ENCODE measurements at regions not wholly inside any gene's neighbourhood (a gene's known extent, or its start where the extent isn't known, plus 50 kb on each side); places are given as distances from the start of the nearest gene placed in this dataset.

DNA sequence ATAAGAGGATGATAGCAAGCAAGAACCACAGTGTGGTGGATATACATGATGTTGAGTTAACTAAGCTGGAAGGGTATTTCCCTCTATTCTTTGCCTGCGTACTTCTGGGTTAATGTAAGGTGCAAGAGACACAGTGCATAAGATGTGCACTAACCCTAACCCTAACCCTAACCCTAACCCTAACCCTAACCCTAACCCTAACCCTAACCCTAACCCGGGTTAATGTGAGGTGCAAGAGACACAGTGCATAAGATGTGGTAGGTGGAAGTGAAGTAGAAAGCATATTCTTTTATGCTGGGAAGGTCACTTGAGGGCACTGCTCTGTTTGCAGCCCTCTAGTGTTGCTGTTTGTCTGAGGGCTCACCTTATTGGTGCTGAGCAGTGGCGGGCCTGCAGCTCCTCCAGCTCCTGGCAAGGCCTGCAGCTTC is 181.5 kb upstream of the ITGA4 start:
- H3K36me3 ChIP-seq (ENCODE audit: control insufficient read depth, insufficient read depth, low read length) = no peaks in the 10 kb centered on the region
- TF ChIP-seq, protein P1, sequence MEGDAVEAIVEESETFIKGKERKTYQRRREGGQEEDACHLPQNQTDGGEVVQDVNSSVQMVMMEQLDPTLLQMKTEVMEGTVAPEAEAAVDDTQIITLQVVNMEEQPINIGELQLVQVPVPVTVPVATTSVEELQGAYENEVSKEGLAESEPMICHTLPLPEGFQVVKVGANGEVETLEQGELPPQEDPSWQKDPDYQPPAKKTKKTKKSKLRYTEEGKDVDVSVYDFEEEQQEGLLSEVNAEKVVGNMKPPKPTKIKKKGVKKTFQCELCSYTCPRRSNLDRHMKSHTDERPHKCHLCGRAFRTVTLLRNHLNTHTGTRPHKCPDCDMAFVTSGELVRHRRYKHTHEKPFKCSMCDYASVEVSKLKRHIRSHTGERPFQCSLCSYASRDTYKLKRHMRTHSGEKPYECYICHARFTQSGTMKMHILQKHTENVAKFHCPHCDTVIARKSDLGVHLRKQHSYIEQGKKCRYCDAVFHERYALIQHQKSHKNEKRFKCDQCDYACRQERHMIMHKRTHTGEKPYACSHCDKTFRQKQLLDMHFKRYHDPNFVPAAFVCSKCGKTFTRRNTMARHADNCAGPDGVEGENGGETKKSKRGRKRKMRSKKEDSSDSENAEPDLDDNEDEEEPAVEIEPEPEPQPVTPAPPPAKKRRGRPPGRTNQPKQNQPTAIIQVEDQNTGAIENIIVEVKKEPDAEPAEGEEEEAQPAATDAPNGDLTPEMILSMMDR (IDR thresholded peaks at IDR 0.05; ENCODE audit: insufficient read depth, low read depth, low read length) = no peak
- no peak for DNase-seq (ENCODE audit: low read depth)
- ChIA-PET POLR2A (no interaction called here), CTCF (interaction anchor here (0.7 kb wide), 2 partner anchors 46 to 48 kb away, joined by 4 to 5 read pairs; no protein-coding TSS in a partner anchor)
- H3K4me3 ChIP-seq (ENCODE audit: low read depth, low read length) = no peak overlapping the region
- H3K27me3 ChIP-seq (ENCODE audit: control insufficient read depth, insufficient read depth, low read length) = no peaks in the 10 kb centered on the region

DNA sequence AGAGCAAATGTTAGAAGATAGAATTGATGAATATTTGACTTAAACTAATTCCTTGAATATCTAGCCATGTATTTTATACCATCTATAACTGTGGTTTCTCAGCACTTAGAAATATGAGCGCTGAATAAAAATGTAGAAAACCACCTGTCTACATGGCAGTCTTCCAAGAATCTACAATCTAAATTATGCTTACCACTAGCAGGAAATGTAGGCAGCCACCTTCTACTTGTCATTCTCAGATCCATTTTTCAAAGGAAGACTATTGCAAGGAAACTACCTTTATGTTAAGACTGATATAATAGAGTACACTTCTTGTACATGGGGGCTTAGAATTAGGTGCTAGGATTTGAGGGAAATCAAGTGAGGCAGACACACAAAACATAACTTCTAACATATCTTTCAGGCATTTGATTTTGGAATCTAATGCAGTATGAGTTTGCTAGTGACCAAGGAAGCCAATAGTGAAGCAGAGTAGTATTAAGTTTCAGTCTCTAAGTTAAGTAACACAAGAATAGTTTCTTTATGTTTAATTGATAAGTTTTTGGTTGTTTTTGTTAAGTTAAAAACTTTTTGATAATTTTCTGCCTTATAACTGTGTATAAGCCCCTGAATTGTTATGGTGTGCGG is 175.9 kb upstream of the ITGA4 start:
- CTCF ChIA-PET = no interaction called here
- Histone ChIP-seq H3K27me3 (ENCODE audit: control insufficient read depth, insufficient read depth, low read length) (no peaks in the 10 kb centered on the region), H3K36me3 (ENCODE audit: control insufficient read depth, insufficient read depth, low read length) (no peaks in the 10 kb centered on the region), H3K4me3 (ENCODE audit: low read depth, low read length) (no peak overlapping the region)
- POLR2A ChIA-PET = no interaction called here
- no peak for DNase-seq (ENCODE audit: low read depth)
- TF ChIP-seq, protein P1 (IDR thresholded peaks at IDR 0.05; ENCODE audit: insufficient read depth, low read depth, low read length) = no peak

DNA sequence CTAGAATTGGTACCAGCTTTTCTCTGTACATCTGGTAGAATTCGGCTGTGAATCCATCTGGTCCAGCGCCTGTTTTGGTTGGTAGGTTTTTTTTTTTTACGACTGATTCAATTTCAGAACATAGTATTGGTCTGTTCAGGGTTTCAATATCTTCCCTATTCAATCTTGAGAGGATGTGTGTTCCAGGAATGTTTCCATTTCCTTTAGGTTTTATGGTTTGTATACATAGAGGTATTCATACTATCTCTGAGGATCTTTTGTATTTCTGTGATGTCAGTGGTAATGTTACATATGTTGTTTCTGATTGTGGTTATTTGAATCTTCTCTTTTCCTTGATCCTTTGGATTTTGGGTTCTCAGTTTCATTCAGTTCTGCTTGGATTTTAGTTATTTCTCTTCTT is 172.1 kb upstream of the ITGA4 start:
- ChIA-PET CTCF (no interaction called here), POLR2A (no interaction called here)
- TF ChIP-seq, protein P1 (IDR thresholded peaks at IDR 0.05; ENCODE audit: insufficient read depth, low read depth, low read length) = no peak
- H3K27me3 ChIP-seq (ENCODE audit: control insufficient read depth, insufficient read depth, low read length) = no peaks in the 10 kb centered on the region
- no peak for DNase-seq (ENCODE audit: low read depth)
- H3K4me3 ChIP-seq (ENCODE audit: low read depth, low read length) = no peak overlapping the region
- no peaks in the 10 kb centered on the region for H3K36me3 ChIP-seq (ENCODE audit: control insufficient read depth, insufficient read depth, low read length)

DNA sequence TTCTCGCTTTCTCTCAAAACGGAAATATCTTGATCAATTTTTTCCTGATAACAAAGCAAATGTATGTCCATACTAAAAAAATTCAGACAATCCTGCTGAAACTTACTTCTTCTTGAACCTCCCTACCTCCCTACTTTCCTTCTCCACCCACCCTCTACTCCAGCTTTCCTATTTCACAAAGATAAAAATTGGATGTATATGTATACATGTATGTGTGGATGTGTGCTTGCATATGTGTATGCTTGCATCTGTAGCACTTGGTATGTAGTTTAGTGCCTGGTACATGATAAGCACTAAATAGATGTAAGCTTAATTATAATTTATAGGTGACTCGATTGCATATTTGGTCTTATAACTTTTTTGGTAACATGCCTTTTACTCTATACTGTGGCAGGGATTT is 167.5 kb upstream of the ITGA4 start:
- no peaks in the 10 kb centered on the region for H3K36me3 ChIP-seq (ENCODE audit: control insufficient read depth, insufficient read depth, low read length)
- TF ChIP-seq, protein P1 (IDR thresholded peaks at IDR 0.05; ENCODE audit: insufficient read depth, low read depth, low read length) = no peak
- ChIA-PET CTCF (interaction anchor here (0.7 kb wide), 1 partner anchor 57 kb away, joined by 3 read pairs; no protein-coding TSS in a partner anchor), POLR2A (no interaction called here)
- H3K4me3 ChIP-seq (ENCODE audit: low read depth, low read length) = no peak overlapping the region
- no peaks in the 10 kb centered on the region for H3K27me3 ChIP-seq (ENCODE audit: control insufficient read depth, insufficient read depth, low read length)
- no peak for DNase-seq (ENCODE audit: low read depth)

DNA sequence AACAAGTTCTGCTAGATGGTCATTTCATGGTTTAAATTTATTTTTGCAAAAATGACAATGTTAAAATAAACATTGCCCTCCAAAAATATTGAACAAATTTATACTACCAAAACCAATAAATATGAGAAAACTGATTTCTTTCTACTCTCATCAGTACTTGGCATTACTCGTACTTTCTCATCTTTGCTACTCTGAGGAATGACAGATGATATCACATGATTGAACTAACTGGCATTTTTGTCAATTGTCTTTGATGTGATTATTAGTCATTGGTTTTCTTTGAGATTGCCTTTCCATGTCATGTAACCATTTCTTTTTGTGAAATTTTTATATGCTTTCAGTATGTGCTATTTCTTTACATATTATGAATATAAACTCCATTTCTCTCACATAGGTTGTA is 167.0 kb upstream of the ITGA4 start:
- TF ChIP-seq, protein P1 (IDR thresholded peaks at IDR 0.05; ENCODE audit: insufficient read depth, low read depth, low read length) = no peak
- DNase-seq (ENCODE audit: low read depth) = no peak
- no peaks in the 10 kb centered on the region for H3K27me3 ChIP-seq (ENCODE audit: control insufficient read depth, insufficient read depth, low read length)
- H3K4me3 ChIP-seq (ENCODE audit: low read depth, low read length) = no peak overlapping the region
- ChIA-PET POLR2A (no interaction called here), CTCF (interaction anchor here (0.7 kb wide), 1 partner anchor 57 kb away, joined by 3 read pairs; no protein-coding TSS in a partner anchor)
- H3K36me3 ChIP-seq (ENCODE audit: control insufficient read depth, insufficient read depth, low read length) = no peaks in the 10 kb centered on the region
